HS-27A (cell line): ENCODE measurements at regions not wholly inside any gene's neighbourhood (a gene's known extent, or its start where the extent isn't known, plus 50 kb on each side); places are given as distances from the start of the nearest gene placed in this dataset.

Source experiments
- DNase-seq: peaks from one replicate; pipeline ENCODE4 v3.0.0-alpha.2; 2012; ENCODE audit warnings: low read depth, missing footprints

GRCh38 chr7:10696064-10696463 is 277.6 kb upstream of the PHF14 start:
- no peak for DNase-seq

- DNase-seq: no peak
Observed at GRCh38 chr7:10703059-10703458, 270.6 kb upstream of the PHF14 start.

- DNase-seq: no peak
Observed at GRCh38 chr7:10703981-10704380, 269.7 kb upstream of the PHF14 start.

- DNase-seq: no peak
Observed at GRCh38 chr7:10704653-10705052, 269.0 kb upstream of the PHF14 start.

- no peak for DNase-seq
Observed at GRCh38 chr7:10706875-10707493, 266.7 kb upstream of the PHF14 start.

GRCh38 chr7:10707519-10707918 is 266.2 kb upstream of the PHF14 start:
- DNase-seq: no peak

- DNase-seq: no peak
Observed at GRCh38 chr7:10708447-10708846, 265.2 kb upstream of the PHF14 start.

GRCh38 chr7:10718768-10719167 is 254.9 kb upstream of the PHF14 start:
- no peak for DNase-seq

- DNase-seq: no peak
Observed at GRCh38 chr7:10720042-10720441, 253.6 kb upstream of the PHF14 start.

GRCh38 chr7:10721289-10721688 is 252.4 kb upstream of the PHF14 start:
- DNase-seq: no peak

- DNase-seq: no peak
Observed at GRCh38 chr7:10723832-10724231, 249.8 kb upstream of the PHF14 start.

- DNase-seq: no peak
Observed at GRCh38 chr7:10724449-10724848, 249.2 kb upstream of the PHF14 start.

- no peak for DNase-seq
Observed at GRCh38 chr7:10727636-10728035, 246.0 kb upstream of the PHF14 start.

- DNase-seq: no peak
Observed at GRCh38 chr7:10731253-10731773, 242.4 kb upstream of the PHF14 start.

GRCh38 chr7:10733747-10734146 is 239.9 kb upstream of the PHF14 start:
- no peak for DNase-seq

- no peak for DNase-seq
Observed at GRCh38 chr7:10734595-10734994, 239.1 kb upstream of the PHF14 start.

GRCh38 chr7:10739401-10739800 is 234.3 kb upstream of the PHF14 start:
- DNase-seq: no peak

GRCh38 chr7:10740805-10741204 is 232.9 kb upstream of the PHF14 start:
- no peak for DNase-seq

- DNase-seq: no peak
Observed at GRCh38 chr7:10756981-10757380, 216.7 kb upstream of the PHF14 start.

- DNase-seq: no peak
Observed at GRCh38 chr7:10759120-10759519, 214.6 kb upstream of the PHF14 start.

- no peak for DNase-seq
Observed at GRCh38 chr7:10767771-10768170, 205.9 kb upstream of the PHF14 start.

- no peak for DNase-seq
Observed at GRCh38 chr7:10770176-10770575, 203.5 kb upstream of the PHF14 start.

- no peak for DNase-seq
Observed at GRCh38 chr7:10773430-10773829, 200.2 kb upstream of the PHF14 start.
